ENCODE measurements at regions not wholly inside any gene's neighbourhood (a gene's known extent, or its start where the extent isn't known, plus 50 kb on each side); places are given as distances from the start of the nearest gene placed in this dataset.

DNA sequence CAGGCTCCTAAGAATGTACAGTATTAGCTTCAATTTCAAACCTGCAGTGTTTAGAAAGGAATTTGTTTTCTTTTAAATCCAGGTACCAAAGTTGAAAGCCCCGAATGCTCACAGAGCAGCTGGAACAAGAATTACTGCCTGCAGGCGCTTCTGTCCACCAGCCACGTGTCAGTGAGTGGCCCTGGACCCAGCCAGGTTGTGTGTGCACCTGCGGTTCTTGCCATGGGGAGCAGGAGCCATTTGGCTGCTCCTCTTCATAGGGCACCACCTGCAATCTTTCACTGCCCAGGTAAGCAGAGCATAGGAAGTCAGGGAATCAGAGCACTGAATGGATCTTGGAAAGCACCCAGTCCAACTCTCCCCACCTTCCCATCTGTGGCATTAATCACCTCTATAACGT lies 79.5 kb upstream of the PIP5K1B start:
- CTCF ChIA-PET = no interaction called here
- POLR2A ChIA-PET = no interaction called here
- H3K4me3 ChIP-seq (ENCODE audit: low read depth, low read length) = no peak overlapping the region

DNA sequence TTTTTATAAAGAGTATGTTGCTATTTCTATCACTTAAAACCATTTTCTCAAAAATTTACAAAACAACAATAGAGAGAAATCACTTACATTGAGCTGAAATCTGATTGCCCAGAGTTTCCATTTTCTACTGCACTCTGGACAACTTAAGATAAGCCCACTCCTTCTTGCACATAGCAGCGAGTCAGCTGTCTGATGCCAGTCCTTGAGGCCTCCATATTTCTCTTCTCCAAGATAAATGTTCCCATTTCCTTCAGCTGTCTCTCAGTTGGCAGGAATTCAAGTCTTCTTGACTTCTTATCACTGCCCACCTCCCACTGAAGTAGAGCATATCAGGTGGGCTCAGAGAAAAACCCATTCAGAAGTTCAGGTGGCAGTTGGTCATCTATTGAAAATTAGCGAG lies 78.5 kb upstream of the PIP5K1B start:
- no peak for DNase-seq (ENCODE audit: low read depth)
- H3K4me3 ChIP-seq (ENCODE audit: low read depth, low read length) = no peak overlapping the region
- TF ChIP-seq, protein P1, sequence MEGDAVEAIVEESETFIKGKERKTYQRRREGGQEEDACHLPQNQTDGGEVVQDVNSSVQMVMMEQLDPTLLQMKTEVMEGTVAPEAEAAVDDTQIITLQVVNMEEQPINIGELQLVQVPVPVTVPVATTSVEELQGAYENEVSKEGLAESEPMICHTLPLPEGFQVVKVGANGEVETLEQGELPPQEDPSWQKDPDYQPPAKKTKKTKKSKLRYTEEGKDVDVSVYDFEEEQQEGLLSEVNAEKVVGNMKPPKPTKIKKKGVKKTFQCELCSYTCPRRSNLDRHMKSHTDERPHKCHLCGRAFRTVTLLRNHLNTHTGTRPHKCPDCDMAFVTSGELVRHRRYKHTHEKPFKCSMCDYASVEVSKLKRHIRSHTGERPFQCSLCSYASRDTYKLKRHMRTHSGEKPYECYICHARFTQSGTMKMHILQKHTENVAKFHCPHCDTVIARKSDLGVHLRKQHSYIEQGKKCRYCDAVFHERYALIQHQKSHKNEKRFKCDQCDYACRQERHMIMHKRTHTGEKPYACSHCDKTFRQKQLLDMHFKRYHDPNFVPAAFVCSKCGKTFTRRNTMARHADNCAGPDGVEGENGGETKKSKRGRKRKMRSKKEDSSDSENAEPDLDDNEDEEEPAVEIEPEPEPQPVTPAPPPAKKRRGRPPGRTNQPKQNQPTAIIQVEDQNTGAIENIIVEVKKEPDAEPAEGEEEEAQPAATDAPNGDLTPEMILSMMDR (IDR thresholded peaks at IDR 0.05; ENCODE audit: insufficient read depth, low read depth, low read length) = no peak
- ChIA-PET CTCF (no interaction called here), POLR2A (no interaction called here)
- no peaks in the 10 kb centered on the region for H3K36me3 ChIP-seq (ENCODE audit: control insufficient read depth, insufficient read depth, low read length)
- no peaks in the 10 kb centered on the region for H3K27me3 ChIP-seq (ENCODE audit: control insufficient read depth, insufficient read depth, low read length)

More for the DNA sequence above, 79.5 kb upstream of the PIP5K1B start:
- no peaks in the 10 kb centered on the region for H3K27me3 ChIP-seq (ENCODE audit: control insufficient read depth, insufficient read depth, low read length)
- H3K36me3 ChIP-seq (ENCODE audit: control insufficient read depth, insufficient read depth, low read length) = no peaks in the 10 kb centered on the region
- TF ChIP-seq, protein P1 (IDR thresholded peaks at IDR 0.05; ENCODE audit: insufficient read depth, low read depth, low read length) = no peak
- no peak for DNase-seq (ENCODE audit: low read depth)

DNA sequence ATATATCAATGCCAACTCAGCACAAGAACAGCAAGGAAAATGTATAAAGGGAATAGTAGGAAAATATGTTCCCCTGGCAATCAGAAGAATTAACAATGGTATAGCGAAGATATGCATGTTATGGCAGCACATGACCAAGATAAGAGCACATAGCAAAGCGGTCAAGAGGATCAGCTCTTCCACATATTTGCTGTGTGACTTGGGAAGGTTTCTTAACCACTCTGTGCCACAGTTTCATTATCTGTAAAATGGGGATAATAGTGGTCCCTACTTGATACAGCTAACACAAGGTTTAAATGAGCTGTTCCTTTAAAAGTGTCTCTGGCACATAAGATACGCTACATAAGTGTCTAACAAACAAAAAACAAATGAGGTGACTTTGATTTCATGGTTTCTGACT lies 77.9 kb upstream of the PIP5K1B start:
- POLR2A ChIA-PET = no interaction called here

DNA sequence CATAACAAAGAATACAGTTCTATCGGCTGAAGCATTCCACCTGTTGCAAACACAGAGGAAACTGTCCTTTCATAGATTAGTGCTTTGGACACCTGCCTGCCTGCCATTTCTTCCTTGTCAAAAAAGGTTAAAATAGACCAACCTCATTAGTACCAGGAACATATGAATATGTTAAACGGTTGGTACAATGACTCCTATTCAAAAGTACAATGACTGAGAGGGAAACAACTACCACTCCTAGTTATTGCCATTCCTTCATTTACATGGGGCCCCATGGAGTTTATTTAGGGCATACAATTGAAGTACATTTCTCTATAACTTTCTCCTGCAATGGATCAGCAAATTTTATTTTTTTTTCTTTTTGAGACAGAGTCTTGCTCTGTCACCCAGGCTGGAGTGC lies 77.4 kb upstream of the PIP5K1B start:
- CTCF ChIA-PET = no interaction called here

More for the DNA sequence above, 77.9 kb upstream of the PIP5K1B start:
- CTCF ChIA-PET = no interaction called here
- Histone ChIP-seq H3K36me3 (ENCODE audit: control insufficient read depth, insufficient read depth, low read length) (no peaks in the 10 kb centered on the region), H3K27me3 (ENCODE audit: control insufficient read depth, insufficient read depth, low read length) (no peaks in the 10 kb centered on the region), H3K4me3 (ENCODE audit: low read depth, low read length) (no peak overlapping the region)
- no peak for DNase-seq (ENCODE audit: low read depth)
- TF ChIP-seq, protein P1 (IDR thresholded peaks at IDR 0.05; ENCODE audit: insufficient read depth, low read depth, low read length) = no peak

DNA sequence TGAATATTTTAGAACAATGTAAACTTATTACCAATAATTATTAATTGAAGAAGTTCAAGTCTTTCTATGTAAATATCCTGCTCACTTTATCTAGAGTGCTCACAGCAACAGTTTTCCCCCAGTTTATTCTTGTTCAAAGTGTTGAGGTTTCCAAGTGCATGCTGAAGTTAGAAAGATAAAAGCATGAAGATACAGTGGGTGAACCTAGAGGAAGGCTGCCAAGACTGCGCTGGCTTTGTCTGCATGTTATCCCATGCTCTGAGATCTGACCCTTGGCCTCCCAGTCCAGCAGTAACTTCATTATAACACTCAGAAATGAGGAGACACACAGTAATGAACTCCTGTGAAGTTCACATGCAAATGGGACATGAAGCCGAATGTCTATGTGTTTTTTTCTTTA lies 76.0 kb upstream of the PIP5K1B start:
- Histone ChIP-seq H3K27me3 (ENCODE audit: control insufficient read depth, insufficient read depth, low read length) (no peaks in the 10 kb centered on the region), H3K4me3 (ENCODE audit: low read depth, low read length) (no peak overlapping the region), H3K36me3 (ENCODE audit: control insufficient read depth, insufficient read depth, low read length) (no peaks in the 10 kb centered on the region)
- no peak for DNase-seq (ENCODE audit: low read depth)
- ChIA-PET CTCF (no interaction called here), POLR2A (no interaction called here)
- TF ChIP-seq, protein P1 (IDR thresholded peaks at IDR 0.05; ENCODE audit: insufficient read depth, low read depth, low read length) = no peak

More for the DNA sequence above, 77.4 kb upstream of the PIP5K1B start:
- no peak for DNase-seq (ENCODE audit: low read depth)
- H3K4me3 ChIP-seq (ENCODE audit: low read depth, low read length) = no peak overlapping the region
- POLR2A ChIA-PET = no interaction called here
- no peaks in the 10 kb centered on the region for H3K36me3 ChIP-seq (ENCODE audit: control insufficient read depth, insufficient read depth, low read length)
- H3K27me3 ChIP-seq (ENCODE audit: control insufficient read depth, insufficient read depth, low read length) = no peaks in the 10 kb centered on the region
- TF ChIP-seq, protein P1 (IDR thresholded peaks at IDR 0.05; ENCODE audit: insufficient read depth, low read depth, low read length) = no peak
